NB4 (cell line): ENCODE measurements at regions not wholly inside any gene's neighbourhood (a gene's known extent, or its start where the extent isn't known, plus 50 kb on each side); places are given as distances from the start of the nearest gene placed in this dataset.

Experiments
- MYC ChIP-seq: IDR thresholded peaks from 2 replicates; pipeline ENCODE4 v1.6.1; 2011; ENCODE audit warnings: low read depth, low read length
- POLR2A ChIP-seq: IDR thresholded peaks from 2 replicates; pipeline ENCODE4 v1.6.1; 2011; ENCODE audit warnings: mild to moderate bottlenecking; ENCODE audit not compliant: insufficient read length; ENCODE audit errors: extremely low read depth
- TF ChIP-seq, protein P1 (sequence below): IDR thresholded peaks from one replicate; pipeline ENCODE4 v1.5.1; 2012; ENCODE audit warnings: low read depth, low read length
- TF ChIP-seq, protein P2 (sequence below): IDR thresholded peaks from 2 replicates; pipeline ENCODE4 v1.6.1; 2011; ENCODE audit warnings: low read depth, low read length

DNA sequence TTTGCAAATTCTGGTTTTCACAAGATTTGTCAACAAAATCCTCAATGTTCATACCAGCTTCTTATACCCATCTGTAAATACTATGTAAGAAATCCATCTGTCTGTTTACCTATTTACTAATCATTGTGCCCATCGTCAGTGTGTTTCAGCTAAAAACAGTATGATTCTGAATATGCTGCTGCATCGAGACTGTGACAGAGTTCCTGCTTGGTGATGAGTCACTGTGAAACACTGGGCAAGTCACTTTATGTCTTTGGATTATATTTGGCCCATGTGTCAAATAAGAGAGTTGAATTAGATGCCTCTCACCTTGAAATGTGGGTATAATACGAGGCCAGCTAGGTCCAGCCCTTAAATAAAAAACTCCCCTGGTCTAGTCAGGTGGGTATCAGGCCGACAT, 79.3 kb downstream of the CBLL2 start:
- TF ChIP-seq, protein P1, sequence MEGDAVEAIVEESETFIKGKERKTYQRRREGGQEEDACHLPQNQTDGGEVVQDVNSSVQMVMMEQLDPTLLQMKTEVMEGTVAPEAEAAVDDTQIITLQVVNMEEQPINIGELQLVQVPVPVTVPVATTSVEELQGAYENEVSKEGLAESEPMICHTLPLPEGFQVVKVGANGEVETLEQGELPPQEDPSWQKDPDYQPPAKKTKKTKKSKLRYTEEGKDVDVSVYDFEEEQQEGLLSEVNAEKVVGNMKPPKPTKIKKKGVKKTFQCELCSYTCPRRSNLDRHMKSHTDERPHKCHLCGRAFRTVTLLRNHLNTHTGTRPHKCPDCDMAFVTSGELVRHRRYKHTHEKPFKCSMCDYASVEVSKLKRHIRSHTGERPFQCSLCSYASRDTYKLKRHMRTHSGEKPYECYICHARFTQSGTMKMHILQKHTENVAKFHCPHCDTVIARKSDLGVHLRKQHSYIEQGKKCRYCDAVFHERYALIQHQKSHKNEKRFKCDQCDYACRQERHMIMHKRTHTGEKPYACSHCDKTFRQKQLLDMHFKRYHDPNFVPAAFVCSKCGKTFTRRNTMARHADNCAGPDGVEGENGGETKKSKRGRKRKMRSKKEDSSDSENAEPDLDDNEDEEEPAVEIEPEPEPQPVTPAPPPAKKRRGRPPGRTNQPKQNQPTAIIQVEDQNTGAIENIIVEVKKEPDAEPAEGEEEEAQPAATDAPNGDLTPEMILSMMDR, result no peak
- TF ChIP-seq POLR2A, result no peak
- TF ChIP-seq, protein P2, sequence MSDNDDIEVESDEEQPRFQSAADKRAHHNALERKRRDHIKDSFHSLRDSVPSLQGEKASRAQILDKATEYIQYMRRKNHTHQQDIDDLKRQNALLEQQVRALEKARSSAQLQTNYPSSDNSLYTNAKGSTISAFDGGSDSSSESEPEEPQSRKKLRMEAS, result no peak
- no peak for TF ChIP-seq MYC
